ENCODE measurements at regions not wholly inside any gene's neighbourhood (a gene's known extent, or its start where the extent isn't known, plus 50 kb on each side); places are given as distances from the start of the nearest gene placed in this dataset.
"Not testable (repeated sequence)": the region's sequence is repeated elsewhere in the genome, so short reads cannot be mapped to it uniquely, and the experiment has no call there.

- not testable (repeated sequence) for H3K36me3 ChIP-seq (ENCODE audit: control insufficient read depth, insufficient read depth, low read length); H3K4me3 ChIP-seq (ENCODE audit: low read depth, low read length); H3K27ac Mint-ChIP-seq; H3K9me3 ChIP-seq (ENCODE audit: control insufficient read depth in 2 of 2, low read length in 2 of 2); H3K4me1 ChIP-seq (ENCODE audit: control insufficient read depth, insufficient read depth, low read length, poor library complexity, severe bottlenecking); H3K4me1 Mint-ChIP-seq; H3K4me3 Mint-ChIP-seq; H3K36me3 Mint-ChIP-seq; H3K9me3 Mint-ChIP-seq; DNase-seq; ATAC-seq (ENCODE audit: low read depth in 2 of 2); H3K27me3 ChIP-seq (ENCODE audit: control insufficient read depth, insufficient read depth, low read length); H3K27ac ChIP-seq (ENCODE audit: insufficient read depth, low read length, poor library complexity, severe bottlenecking)
- peaks cover 14% of the 10 kb centered on the region for H3K27me3 Mint-ChIP-seq
Measured at GRCh38 chr4:9537101-9537500, 92.9 kb downstream of the DEFB131A start.

GRCh38 chr4:9539939-9540520 lies 95.8 kb downstream of the DEFB131A start:
- not testable (repeated sequence) for H3K4me3 Mint-ChIP-seq; ATAC-seq (ENCODE audit: low read depth in 2 of 2); H3K4me1 Mint-ChIP-seq; H3K9me3 ChIP-seq (ENCODE audit: control insufficient read depth in 2 of 2, low read length in 2 of 2); H3K4me3 ChIP-seq (ENCODE audit: low read depth, low read length); DNase-seq; H3K27me3 Mint-ChIP-seq; H3K36me3 ChIP-seq (ENCODE audit: control insufficient read depth, insufficient read depth, low read length); H3K9me3 Mint-ChIP-seq; H3K27ac Mint-ChIP-seq; H3K36me3 Mint-ChIP-seq; H3K27ac ChIP-seq (ENCODE audit: insufficient read depth, low read length, poor library complexity, severe bottlenecking); H3K4me1 ChIP-seq (ENCODE audit: control insufficient read depth, insufficient read depth, low read length, poor library complexity, severe bottlenecking); H3K27me3 ChIP-seq (ENCODE audit: control insufficient read depth, insufficient read depth, low read length)

GRCh38 chr4:9541388-9541915 lies 97.2 kb downstream of the DEFB131A start:
- H3K36me3 Mint-ChIP-seq; H3K27me3 Mint-ChIP-seq; H3K4me3 ChIP-seq (ENCODE audit: low read depth, low read length); H3K9me3 Mint-ChIP-seq; H3K4me3 Mint-ChIP-seq; ATAC-seq (ENCODE audit: low read depth in 2 of 2); H3K27me3 ChIP-seq (ENCODE audit: control insufficient read depth, insufficient read depth, low read length); H3K4me1 Mint-ChIP-seq; H3K36me3 ChIP-seq (ENCODE audit: control insufficient read depth, insufficient read depth, low read length); H3K27ac ChIP-seq (ENCODE audit: insufficient read depth, low read length, poor library complexity, severe bottlenecking); H3K27ac Mint-ChIP-seq; DNase-seq; H3K4me1 ChIP-seq (ENCODE audit: control insufficient read depth, insufficient read depth, low read length, poor library complexity, severe bottlenecking); H3K9me3 ChIP-seq (ENCODE audit: control insufficient read depth in 2 of 2, low read length in 2 of 2): not testable (repeated sequence)

GRCh38 chr4:9544851-9545250 lies 100.6 kb downstream of the DEFB131A start:
- H3K36me3 ChIP-seq (ENCODE audit: control insufficient read depth, insufficient read depth, low read length); H3K27me3 ChIP-seq (ENCODE audit: control insufficient read depth, insufficient read depth, low read length); H3K4me1 ChIP-seq (ENCODE audit: control insufficient read depth, insufficient read depth, low read length, poor library complexity, severe bottlenecking); H3K27ac ChIP-seq (ENCODE audit: insufficient read depth, low read length, poor library complexity, severe bottlenecking); H3K4me3 ChIP-seq (ENCODE audit: low read depth, low read length); H3K9me3 ChIP-seq (ENCODE audit: control insufficient read depth in 2 of 2, low read length in 2 of 2); H3K4me1 Mint-ChIP-seq; DNase-seq; ATAC-seq (ENCODE audit: low read depth in 2 of 2); H3K4me3 Mint-ChIP-seq; H3K9me3 Mint-ChIP-seq; H3K27ac Mint-ChIP-seq; H3K36me3 Mint-ChIP-seq: not testable (repeated sequence)
- peaks cover 11% of the 10 kb centered on the region for H3K27me3 Mint-ChIP-seq

GRCh38 chr4:9547470-9547869 lies 103.3 kb downstream of the DEFB131A start:
- not testable (repeated sequence) for ATAC-seq (ENCODE audit: low read depth in 2 of 2); H3K27me3 ChIP-seq (ENCODE audit: control insufficient read depth, insufficient read depth, low read length); H3K36me3 Mint-ChIP-seq; H3K4me3 Mint-ChIP-seq; H3K27ac Mint-ChIP-seq; H3K4me1 Mint-ChIP-seq; H3K27me3 Mint-ChIP-seq; H3K27ac ChIP-seq (ENCODE audit: insufficient read depth, low read length, poor library complexity, severe bottlenecking); H3K9me3 ChIP-seq (ENCODE audit: control insufficient read depth in 2 of 2, low read length in 2 of 2); H3K36me3 ChIP-seq (ENCODE audit: control insufficient read depth, insufficient read depth, low read length); H3K9me3 Mint-ChIP-seq; DNase-seq; H3K4me3 ChIP-seq (ENCODE audit: low read depth, low read length); H3K4me1 ChIP-seq (ENCODE audit: control insufficient read depth, insufficient read depth, low read length, poor library complexity, severe bottlenecking)

- not testable (repeated sequence) for H3K4me1 ChIP-seq (ENCODE audit: control insufficient read depth, insufficient read depth, low read length, poor library complexity, severe bottlenecking); H3K9me3 ChIP-seq (ENCODE audit: control insufficient read depth in 2 of 2, low read length in 2 of 2); H3K27me3 ChIP-seq (ENCODE audit: control insufficient read depth, insufficient read depth, low read length); H3K27ac ChIP-seq (ENCODE audit: insufficient read depth, low read length, poor library complexity, severe bottlenecking); DNase-seq; ATAC-seq (ENCODE audit: low read depth in 2 of 2); H3K9me3 Mint-ChIP-seq; H3K36me3 Mint-ChIP-seq; H3K27me3 Mint-ChIP-seq; H3K4me3 ChIP-seq (ENCODE audit: low read depth, low read length); H3K4me3 Mint-ChIP-seq; H3K27ac Mint-ChIP-seq; H3K36me3 ChIP-seq (ENCODE audit: control insufficient read depth, insufficient read depth, low read length); H3K4me1 Mint-ChIP-seq
Measured at GRCh38 chr4:9556076-9556475, 111.9 kb downstream of the DEFB131A start.

GRCh38 chr4:9577869-9578268 lies 133.7 kb downstream of the DEFB131A start:
- not testable (repeated sequence) for H3K9me3 ChIP-seq (ENCODE audit: control insufficient read depth in 2 of 2, low read length in 2 of 2); H3K27ac ChIP-seq (ENCODE audit: insufficient read depth, low read length, poor library complexity, severe bottlenecking); DNase-seq; H3K4me1 Mint-ChIP-seq; H3K4me3 Mint-ChIP-seq; H3K27ac Mint-ChIP-seq; ATAC-seq (ENCODE audit: low read depth in 2 of 2); H3K27me3 Mint-ChIP-seq; H3K4me1 ChIP-seq (ENCODE audit: control insufficient read depth, insufficient read depth, low read length, poor library complexity, severe bottlenecking); H3K4me3 ChIP-seq (ENCODE audit: low read depth, low read length); H3K27me3 ChIP-seq (ENCODE audit: control insufficient read depth, insufficient read depth, low read length); H3K36me3 Mint-ChIP-seq; H3K36me3 ChIP-seq (ENCODE audit: control insufficient read depth, insufficient read depth, low read length)
- H3K9me3 Mint-ChIP-seq = peaks cover 6 to 35% (median 19%) of the 10 kb centered on the region in 7 donors

GRCh38 chr4:9582880-9583279 lies 138.7 kb downstream of the DEFB131A start:
- peaks cover 2 to 23% (median 15%) of the 10 kb centered on the region in 7 donors for H3K9me3 Mint-ChIP-seq
- H3K27me3 Mint-ChIP-seq; H3K4me3 Mint-ChIP-seq; DNase-seq; H3K4me3 ChIP-seq (ENCODE audit: low read depth, low read length); H3K36me3 Mint-ChIP-seq; H3K27ac Mint-ChIP-seq; H3K4me1 ChIP-seq (ENCODE audit: control insufficient read depth, insufficient read depth, low read length, poor library complexity, severe bottlenecking); H3K27ac ChIP-seq (ENCODE audit: insufficient read depth, low read length, poor library complexity, severe bottlenecking); H3K4me1 Mint-ChIP-seq; H3K9me3 ChIP-seq (ENCODE audit: control insufficient read depth in 2 of 2, low read length in 2 of 2); ATAC-seq (ENCODE audit: low read depth in 2 of 2); H3K27me3 ChIP-seq (ENCODE audit: control insufficient read depth, insufficient read depth, low read length); H3K36me3 ChIP-seq (ENCODE audit: control insufficient read depth, insufficient read depth, low read length): not testable (repeated sequence)

Measured in CD4-positive, CD25-positive, alpha-beta regulatory T cell (primary cell).